Neural progenitor cell (in vitro differentiated cells): ENCODE measurements at regions not wholly inside any gene's neighbourhood (a gene's known extent, or its start where the extent isn't known, plus 50 kb on each side); places are given as distances from the start of the nearest gene placed in this dataset.

Experiments used
- CTCF ChIP-seq: fragments of 200-600 bp; sonication (generic); IDR thresholded peaks from 2 replicates; pipeline ENCODE4 v1.5.1; 2017; ENCODE audit warnings: antibody characterized with exemption, mild to moderate bottlenecking
- EZH2 ChIP-seq: fragments of 200-600 bp; sonication (generic); IDR thresholded peaks from 2 replicates; pipeline ENCODE4 v1.6.1; 2017; ENCODE audit warnings: antibody characterized with exemption, mild to moderate bottlenecking, moderate library complexity

- no peak for TF ChIP-seq CTCF
- no peak for TF ChIP-seq EZH2
These were observed 98.1 kb downstream of the PHETA1 start for GRCh38 chr12:111270774-111271173.
